Posterior cingulate gyrus (tissue), 11 donors: ENCODE measurements at regions not wholly inside any gene's neighbourhood (a gene's known extent, or its start where the extent isn't known, plus 50 kb on each side); places are given as distances from the start of the nearest gene placed in this dataset.

Experiments used
- DNase-seq, 10 donors: peaks; one replicate each; pipeline versions ENCODE4 v3.0.0 to v3.0.0-alpha.2; 2020 to 2021; ENCODE audit warnings: mixed read lengths in 3 of 10
- intact Hi-C: fragments of 100-400 bp; cut with DNase I; formaldehyde crosslinking; loops from one replicate; pipeline ENCODE4 v1.15.1; 2023

DNA sequence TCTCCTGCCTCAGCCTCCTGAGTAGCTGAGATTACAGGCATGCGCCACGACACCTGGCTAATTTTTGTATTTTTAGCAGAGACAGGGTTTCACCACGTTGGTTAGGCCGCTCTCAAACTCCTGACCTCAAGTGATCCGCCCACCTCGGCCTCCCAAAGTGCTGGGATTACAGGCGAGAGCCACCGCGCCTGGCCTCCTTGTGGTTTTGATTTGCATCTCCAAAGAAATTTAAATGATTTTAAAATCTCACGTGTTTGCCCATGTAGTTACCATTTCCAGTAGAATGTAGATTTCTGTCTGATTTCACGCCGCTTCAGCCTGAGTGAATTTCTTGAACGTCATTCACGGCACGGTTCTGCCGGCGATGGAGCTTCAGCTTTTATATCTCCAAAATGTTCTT is 55.8 kb downstream of the IGF2 start:
- intact Hi-C loops = no loop called here

DNA sequence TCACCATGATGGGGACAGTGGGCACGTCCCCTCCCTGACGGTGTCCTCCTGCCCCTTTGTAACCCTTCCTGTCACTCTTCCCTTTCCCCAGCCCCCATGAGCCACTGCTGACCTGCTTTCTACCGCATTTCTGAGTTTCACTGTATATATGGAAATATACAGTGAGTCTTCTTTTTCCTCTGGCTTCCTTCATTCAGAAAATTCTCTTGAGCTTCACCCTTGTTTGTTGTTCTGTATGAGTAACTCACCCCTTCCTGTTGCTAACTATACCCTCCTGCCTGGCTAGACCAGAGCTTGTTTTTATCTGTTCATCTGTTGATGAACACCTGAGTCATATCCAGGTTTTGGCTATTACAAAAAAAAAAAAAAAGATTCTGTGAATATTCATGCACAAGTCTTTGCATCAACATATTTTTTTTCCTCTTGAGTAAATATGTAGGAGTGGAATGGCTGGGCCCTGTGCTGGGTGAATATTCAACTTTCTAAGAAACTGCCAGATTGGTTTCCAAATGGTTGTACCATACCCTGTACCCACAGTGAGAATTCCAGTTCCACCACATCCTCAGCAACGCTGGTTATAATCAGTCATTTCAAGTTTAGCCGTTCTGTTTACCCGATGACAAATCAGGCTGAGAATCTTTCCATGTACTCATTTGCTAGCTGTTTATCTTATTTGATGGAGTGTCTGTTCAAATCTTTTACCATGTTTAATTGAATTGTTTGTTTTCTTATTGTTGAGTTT is 62.0 kb downstream of the IGF2 start:
- peak in 1 of 10 donors; percentile 34 for DNase-seq

More for the DNA sequence above, 55.8 kb downstream of the IGF2 start:
- DNase-seq = peak in 1 of 10 donors; percentile 0

DNA sequence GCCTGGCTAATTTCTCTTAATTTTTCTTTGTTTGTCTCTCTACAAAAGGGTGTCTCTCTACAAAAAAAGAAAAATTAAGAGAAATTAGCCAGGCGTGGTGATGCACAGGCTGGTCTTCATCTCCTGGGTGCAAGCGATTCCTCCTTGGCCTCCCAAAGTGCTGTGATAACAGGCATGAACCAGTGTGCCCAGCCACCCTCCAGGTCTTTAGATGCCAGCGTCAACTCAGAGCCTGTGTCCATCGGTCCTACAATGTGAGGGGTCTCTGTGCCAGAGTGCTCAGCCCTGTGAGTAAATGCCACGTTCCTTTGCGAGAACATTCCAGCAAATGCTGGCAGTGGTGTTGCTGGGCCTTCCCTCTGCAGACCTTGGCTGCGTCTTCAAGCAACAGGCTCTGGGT is 62.7 kb downstream of the IGF2 start:
- peak in 1 of 10 donors; percentile 40 for DNase-seq
- intact Hi-C loops = no loop called here

More for the DNA sequence above, 62.0 kb downstream of the IGF2 start:
- intact Hi-C loops = no loop called here

DNA sequence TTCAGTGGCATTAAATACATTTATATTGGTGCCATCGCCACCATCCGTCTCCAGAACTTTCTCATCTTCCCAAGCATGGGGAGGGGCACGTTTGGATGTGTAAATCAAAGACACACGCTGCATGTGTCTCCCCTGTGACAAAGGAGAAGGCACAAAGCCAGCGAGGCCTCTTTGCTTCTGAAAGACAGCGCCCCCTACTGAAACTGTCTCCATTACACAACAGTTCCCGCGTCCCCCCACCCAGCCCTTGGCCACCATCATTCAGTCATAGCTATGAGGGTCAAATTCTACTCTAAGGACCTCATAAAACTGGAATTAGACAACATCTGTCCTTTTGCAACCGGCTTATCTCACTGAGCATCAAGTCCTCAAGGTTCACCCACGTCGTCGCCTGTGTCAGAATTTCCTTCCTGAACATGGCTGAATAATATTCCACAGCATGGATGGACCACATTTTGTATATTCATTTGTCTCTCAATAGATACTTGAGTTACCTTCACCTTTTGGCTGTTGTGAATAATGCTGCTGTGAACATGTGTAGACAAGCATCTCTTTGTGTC is 64.8 kb downstream of the IGF2 start:
- DNase-seq = no peak
- intact Hi-C loops = no loop called here

DNA sequence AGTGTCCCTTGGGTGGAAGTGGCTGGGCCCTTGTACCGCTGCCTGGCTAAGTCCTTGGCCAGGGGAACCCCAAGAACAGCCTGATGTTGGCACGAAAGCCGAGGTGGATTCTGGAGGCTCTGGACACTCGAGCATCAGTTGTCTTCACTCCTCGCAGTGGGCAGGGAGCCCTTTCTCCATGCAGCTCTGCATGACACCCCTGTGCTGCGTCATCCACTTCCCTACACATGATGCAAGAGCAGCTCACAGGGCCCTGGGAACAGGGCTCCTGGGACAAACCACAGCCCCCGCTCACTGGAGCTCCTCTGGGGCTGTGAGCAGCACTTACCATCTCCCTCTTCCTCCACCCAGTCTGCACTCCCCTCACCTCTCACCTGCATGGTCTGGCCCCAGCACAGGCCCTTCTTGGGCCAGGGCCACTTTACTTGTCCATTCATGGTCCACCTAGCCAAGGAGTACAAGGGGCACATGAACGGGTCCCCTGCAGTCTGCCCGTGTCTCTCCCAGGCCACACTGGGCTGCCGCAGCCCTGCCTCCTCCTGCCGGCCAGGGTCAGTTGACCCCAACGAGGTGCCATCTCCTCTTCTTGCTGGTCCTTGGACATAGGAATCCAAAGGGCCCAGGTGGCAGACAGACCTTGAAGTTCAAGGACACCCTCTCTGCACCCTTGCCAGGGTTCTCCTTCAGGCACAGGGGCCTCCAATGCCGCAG is 66.5 kb downstream of the IGF2 start:
- peak in 3 of 10 donors; percentile 11 to 71 (median 59) for DNase-seq
- intact Hi-C loops = no loop called here

DNA sequence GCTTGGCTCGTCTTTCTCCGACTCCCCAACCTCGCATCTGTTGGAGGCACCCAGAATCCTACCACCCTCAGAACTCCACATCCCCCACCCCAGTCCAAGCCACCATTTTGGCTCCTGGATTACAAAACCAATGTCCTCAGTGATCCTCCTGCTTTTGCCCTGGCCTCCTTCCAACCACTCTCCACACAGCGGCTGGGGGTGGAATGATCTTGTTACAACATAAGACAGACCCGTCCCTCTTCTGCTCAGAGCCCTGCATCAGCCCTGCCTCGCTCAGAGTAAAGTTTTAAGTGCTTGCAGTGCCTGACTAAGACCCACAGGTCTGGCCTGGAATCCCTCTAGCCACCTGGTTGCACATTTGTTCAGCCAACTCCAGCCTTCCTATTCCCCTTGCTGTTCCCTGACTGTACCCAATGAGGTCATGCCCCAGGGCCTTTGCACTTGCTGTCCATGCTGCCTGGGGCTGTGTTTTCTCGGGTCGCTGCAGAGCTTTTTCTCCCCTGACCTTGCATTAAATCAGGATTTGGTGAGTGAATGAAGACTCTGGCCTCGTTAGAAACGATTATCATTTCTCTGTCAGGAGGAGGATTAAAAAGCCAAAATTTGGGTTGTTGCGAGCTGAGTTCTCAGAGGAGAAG is 67.3 kb downstream of the IGF2 start:
- intact Hi-C loops = no loop called here
- peak in 2 of 10 donors; percentile 7 to 40 for DNase-seq
